ENCODE measurements at regions not wholly inside any gene's neighbourhood (a gene's known extent, or its start where the extent isn't known, plus 50 kb on each side); places are given as distances from the start of the nearest gene placed in this dataset.

GRCh38 chr4:187139141-187139540 is 415.5 kb upstream of the FAT1 start:
- no peak for DNase-seq

DNA sequence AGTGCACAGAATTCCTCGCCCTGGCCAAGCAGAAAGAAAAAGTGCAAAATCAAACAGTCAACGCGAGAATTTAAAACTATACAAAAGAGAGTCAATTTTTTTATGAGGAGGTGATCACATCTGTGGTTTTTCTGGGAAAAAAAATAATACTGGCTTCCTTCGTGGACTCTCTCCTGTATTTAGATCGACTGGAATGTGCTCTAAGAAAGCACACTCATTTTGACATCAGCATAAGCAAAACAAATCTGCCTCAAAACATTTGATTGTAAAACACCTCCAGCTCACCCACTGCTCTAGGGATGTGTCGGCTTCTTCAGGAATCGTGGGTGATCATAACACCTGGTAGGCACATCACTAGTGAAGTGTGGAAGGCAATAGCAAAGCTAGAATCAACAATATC is 417.4 kb upstream of the FAT1 start:
- no peak for DNase-seq

DNA sequence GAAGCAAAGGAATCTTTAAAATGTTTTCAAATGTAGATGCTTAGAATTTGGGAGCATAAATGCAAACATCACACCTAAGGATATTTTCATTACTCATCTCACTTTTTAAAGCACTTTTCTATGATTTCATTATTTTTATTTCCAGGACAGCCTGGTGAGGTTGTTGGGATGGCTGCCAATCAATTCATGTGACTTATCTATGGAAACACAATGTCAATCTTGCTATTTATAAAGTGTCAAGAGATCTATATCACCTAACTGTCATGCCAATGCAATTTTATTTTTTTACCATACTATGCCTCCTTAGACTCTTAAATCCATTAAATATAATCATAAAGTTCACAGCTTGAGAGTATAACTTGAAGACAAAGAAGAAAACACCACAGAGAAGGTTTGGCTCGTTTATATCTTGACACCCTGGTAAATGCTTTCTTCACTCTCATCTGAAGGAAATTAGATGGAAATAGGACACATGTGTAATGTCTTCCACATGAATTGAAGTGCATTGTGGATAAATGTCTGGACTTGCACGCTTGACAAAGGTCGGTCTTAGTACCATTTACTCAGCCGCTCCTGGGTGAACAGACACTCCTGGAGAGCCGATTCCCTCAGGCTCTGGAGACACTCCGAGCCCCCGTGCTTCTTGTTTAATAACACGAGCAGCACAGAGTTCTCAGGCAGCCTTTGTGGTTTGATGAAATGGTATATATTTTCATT is 425.7 kb upstream of the FAT1 start:
- no peak for DNase-seq

DNA sequence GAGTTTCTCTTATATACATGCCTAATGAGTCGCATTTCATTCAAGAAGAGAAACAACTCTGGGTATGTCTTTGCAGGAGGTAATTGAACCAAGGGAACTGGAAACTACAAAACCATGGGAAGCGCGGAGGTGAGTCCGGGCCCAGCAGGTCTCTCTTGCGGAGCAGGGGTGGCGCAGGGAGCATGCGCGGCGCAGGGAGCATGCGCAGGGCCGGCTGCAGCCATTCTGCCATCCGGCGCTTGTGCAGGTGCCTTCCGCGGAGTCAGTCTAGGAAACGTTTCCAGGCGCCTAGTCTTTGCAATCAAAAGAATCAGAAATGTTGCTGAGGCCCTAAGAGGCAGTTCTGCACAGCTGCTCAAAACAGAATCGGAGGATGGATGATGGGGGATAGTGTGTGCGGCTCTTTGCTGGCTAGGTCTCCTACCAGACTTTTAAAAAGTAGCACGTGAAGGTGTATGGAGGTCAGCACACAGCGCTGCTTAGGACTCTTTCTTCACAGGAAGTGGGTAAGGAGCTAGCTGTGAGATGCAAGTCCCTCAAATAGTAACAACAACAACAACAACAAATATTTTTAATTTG is 433.8 kb upstream of the FAT1 start:
- no peak for DNase-seq

- DNase-seq = no peak
Observed at GRCh38 chr4:187158003-187158402, 434.3 kb upstream of the FAT1 start.

- DNase-seq = no peak
Observed at GRCh38 chr4:187160486-187160885, 436.8 kb upstream of the FAT1 start.

- no peak for DNase-seq
Observed at GRCh38 chr4:187166886-187167512, 443.3 kb upstream of the FAT1 start.

- no peak for DNase-seq
Observed at GRCh38 chr4:187171706-187172339, 448.2 kb upstream of the FAT1 start.

DNA sequence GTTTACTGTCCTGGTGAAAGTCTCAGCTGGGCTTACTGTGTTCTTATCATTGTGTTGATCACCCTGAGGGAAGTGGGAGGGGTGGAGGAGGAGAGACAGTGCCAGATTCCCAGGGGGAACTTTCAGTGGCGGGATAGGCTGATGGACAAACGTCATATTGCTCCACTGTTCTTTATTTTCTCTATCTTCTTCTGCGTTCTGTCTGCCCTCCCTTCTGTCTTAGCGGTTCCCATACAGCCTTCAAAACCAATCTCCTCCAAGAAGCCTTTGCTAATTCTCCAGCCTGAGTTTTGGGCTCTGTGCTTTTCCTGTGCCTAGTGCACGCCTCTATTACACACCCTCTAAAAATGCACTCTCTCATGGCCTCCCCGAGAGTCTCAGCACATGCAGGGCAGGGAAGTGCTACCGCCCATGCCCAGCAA is 448.7 kb upstream of the FAT1 start:
- no peak for DNase-seq

DNA sequence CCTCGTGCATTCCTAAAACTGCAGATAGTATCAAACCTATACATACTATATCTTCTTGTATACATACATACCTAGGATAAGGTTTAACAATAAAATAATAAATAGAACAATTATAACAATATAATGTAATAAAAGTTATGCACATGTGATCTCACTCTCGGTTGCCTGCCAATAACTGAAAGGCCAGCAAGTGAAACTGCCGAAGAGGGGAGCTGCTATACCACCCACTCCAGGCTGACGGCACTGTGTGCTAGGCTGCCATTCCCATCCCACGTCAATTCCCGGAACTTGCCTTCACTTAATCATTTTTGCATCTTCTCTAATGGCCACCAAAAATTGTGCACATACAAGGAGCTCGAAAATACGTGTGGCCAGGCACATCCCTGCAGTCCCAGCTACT is 451.1 kb upstream of the FAT1 start:
- DNase-seq = no peak

- no peak for DNase-seq
Observed at GRCh38 chr4:187175197-187175596, 451.5 kb upstream of the FAT1 start.

GRCh38 chr4:187176261-187176910 is 452.7 kb upstream of the FAT1 start:
- DNase-seq = no peak

DNA sequence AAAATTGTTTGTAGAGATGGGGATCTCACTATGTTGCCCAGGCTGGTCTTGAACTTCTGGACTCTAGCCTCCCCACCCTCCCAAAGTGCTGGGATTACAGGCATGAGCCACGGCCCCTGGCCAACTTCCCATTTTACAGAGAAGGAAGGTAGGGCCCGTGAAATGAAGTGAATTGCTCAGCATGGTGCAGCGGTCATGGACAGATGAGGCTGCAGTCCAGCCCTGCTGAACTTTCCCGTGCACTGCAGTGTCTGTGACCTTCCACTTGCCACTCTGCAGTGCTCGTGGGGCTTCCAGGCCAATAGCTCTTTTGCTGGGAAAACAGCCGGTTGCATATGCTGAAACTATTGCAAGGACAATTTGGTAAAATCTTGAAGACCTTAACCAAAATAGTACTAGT is 454.4 kb upstream of the FAT1 start:
- DNase-seq = no peak

DNA sequence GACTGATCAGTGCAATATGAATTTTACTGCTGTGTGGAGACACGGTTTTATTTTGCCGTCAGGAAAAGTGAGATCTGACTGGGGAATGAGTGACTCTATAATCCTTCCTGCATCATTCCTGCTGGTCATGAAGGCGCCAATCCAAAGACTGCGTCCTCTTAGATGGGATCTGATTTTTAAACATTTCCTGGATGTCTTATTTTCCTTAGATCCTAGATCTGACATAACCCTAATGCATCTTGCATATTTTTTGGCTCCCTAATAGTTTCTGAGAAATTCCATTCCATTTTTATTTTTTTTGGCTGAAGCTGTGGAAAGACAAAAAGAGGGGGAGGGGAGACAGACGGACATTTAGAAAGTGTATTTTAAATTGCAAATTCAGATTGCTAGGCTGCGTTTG is 454.9 kb upstream of the FAT1 start:
- no peak for DNase-seq

DNA sequence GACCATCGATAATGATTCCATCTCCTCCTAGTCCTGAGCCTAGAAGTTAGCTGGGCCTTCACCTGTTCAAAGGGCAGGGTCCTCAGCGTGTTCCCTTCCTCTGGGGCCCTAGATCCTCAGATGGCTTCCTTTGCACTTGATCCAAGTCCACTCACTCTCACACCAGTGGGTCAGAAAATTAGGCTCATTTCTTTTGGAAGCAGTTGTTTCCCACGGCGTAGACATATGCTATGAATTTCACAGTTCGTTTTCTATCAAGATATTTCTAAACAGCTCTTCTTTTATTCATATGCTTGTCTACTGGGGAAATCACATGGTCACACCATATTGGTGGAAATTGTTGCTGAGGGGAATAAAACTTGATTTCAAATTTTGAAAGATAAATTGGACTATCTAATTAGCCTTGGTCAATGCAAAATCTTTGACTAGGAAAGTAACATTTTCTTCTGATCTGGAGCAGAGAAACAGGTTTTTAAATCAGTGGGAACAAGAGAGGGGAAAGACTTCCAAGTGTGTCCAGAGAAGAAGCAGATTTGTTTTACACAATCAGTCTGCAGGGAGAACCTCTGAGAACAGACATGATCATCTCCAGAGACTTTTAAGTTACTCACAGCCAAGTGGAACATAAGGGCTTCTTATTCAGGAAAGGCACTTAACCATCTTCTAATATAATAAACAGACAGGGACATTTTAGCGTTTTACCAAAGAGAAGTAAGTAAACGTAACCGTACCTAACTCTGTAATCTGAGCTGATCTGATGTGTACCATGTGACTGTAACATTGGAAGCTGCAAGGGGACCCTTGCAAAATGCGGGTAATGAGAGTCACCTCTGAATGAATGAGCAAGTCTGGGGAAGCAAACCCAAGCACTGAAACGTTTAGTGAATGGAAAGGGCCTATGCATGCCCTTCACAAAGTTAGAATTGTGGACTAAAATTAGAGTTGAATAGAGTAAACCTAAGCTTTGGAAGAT is 455.7 kb upstream of the FAT1 start:
- DNase-seq = no peak

DNA sequence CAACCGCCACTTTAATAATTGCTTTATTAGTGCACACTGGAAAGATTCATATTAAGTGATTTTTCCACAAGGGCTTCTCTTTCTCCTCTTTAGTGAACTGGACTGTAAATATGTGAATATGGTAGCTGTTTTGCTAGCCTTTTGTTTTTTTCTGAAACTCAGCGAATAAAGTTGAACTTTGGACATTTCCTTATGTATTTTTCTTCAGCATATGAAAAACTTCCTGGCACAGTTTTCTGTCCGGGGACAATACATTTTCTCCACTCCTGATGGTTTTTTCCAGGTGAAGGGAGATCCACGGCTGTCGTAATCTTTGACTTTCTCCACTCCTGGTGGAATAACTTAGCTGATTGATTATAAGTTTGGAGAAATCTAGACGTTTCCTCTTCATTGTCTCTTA is 457.4 kb upstream of the FAT1 start:
- DNase-seq = no peak

- DNase-seq = no peak
Observed at GRCh38 chr4:187183346-187183745, 459.7 kb upstream of the FAT1 start.

- no peak for DNase-seq
Observed at GRCh38 chr4:187183826-187184225, 460.2 kb upstream of the FAT1 start.

- DNase-seq = no peak
Observed at GRCh38 chr4:187184508-187184907, 460.9 kb upstream of the FAT1 start.

DNA sequence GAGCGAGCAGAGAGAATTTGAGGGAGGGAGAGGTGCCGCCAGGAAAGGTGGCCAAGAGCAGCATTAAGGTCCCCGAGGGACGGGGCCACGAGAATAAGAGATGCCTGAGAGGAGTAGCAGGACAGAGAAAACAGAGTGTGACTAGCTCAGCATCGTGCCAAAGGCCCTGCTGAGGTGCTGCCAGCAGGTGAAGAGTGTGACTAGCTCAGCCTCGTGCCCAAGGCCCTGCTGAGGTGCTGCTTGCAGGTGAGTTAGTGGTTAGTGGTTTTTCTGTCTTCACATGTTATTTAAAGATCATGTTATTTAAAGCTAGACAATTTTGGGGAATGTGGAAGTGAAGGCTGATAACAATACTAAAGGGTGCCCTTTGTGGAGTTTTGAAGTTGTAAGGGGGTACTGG is 464.5 kb upstream of the FAT1 start:
- DNase-seq = no peak

GRCh38 chr4:187188741-187189140 is 465.1 kb upstream of the FAT1 start:
- DNase-seq = no peak

DNA sequence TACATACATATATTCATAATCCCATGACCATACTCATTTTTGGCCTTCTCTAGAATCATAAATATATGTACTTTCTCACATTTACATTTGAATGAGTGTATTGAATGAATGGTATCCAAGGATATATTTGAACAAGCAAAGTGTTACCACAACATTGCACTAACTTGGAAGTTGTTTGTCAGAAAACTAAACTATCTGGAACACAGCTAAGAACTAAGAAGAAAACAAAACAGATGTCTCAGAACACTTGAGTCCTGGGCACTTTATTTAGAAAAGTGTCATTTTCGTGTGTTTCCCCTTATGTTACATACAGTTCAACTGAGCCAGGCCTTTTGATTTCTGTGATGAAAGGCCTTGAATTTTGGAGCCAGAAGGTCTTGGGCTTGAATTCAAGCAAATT is 466.7 kb upstream of the FAT1 start:
- DNase-seq = no peak

Measured in CD4-positive, alpha-beta T cell treated with Interleukin-4 for 1 hour (primary cell).